ENCODE measurements at regions not wholly inside any gene's neighbourhood (a gene's known extent, or its start where the extent isn't known, plus 50 kb on each side); places are given as distances from the start of the nearest gene placed in this dataset.
A peak's percentile ranks its signal among the peaks of the same experiment; 100 is the strongest.

DNA sequence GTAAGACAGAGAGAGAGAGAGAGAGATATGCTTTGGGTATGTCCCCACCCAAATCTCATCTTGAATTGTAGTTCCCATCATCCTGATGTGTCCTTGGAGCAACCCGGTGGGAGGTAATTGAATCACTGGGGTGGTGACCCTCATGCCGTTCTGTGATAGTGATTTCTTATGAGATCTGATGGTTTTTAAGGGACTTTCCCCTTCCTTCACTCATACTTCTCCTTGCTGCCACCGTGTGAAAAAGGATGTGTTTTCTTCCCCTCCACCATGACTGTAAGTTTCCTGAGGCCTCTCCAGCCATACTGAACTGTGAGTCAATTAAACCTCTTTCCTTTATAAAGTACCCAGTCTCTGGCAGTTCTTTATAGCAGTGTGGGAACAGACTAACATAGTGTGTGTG is 60.3 kb downstream of the EOMES start:
- DNase-seq (no peak), ATAC-seq (ENCODE audit: low FRiP score in 2 of 2) (no peak)
- TF ChIP-seq EP300 (IDR thresholded peaks at IDR 0.05) (no peak), POLR2AphosphoS5 (IDR thresholded peaks at IDR 0.05) (no peak), POLR2A (IDR thresholded peaks at IDR 0.05) (no peak)
- TF ChIP-seq, protein P1, sequence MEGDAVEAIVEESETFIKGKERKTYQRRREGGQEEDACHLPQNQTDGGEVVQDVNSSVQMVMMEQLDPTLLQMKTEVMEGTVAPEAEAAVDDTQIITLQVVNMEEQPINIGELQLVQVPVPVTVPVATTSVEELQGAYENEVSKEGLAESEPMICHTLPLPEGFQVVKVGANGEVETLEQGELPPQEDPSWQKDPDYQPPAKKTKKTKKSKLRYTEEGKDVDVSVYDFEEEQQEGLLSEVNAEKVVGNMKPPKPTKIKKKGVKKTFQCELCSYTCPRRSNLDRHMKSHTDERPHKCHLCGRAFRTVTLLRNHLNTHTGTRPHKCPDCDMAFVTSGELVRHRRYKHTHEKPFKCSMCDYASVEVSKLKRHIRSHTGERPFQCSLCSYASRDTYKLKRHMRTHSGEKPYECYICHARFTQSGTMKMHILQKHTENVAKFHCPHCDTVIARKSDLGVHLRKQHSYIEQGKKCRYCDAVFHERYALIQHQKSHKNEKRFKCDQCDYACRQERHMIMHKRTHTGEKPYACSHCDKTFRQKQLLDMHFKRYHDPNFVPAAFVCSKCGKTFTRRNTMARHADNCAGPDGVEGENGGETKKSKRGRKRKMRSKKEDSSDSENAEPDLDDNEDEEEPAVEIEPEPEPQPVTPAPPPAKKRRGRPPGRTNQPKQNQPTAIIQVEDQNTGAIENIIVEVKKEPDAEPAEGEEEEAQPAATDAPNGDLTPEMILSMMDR (IDR thresholded peaks at IDR 0.05), result no peak
- peaks cover 0 to 4% (median 0%) of the 10 kb centered on the region in 4 donors for H3K4me1 ChIP-seq
- no peaks in the 10 kb centered on the region for H3K9me3 ChIP-seq
- 55 to 62% methylated on average over 3 of the region's 3 CpGs for WGBS, 2 donors
- H3K27ac ChIP-seq, result no peak overlapping the region
- H3K36me3 ChIP-seq, result no peaks in the 10 kb centered on the region
- no peaks in the 10 kb centered on the region for H3K27me3 ChIP-seq
- no peak overlapping the region for H3K4me3 ChIP-seq

DNA sequence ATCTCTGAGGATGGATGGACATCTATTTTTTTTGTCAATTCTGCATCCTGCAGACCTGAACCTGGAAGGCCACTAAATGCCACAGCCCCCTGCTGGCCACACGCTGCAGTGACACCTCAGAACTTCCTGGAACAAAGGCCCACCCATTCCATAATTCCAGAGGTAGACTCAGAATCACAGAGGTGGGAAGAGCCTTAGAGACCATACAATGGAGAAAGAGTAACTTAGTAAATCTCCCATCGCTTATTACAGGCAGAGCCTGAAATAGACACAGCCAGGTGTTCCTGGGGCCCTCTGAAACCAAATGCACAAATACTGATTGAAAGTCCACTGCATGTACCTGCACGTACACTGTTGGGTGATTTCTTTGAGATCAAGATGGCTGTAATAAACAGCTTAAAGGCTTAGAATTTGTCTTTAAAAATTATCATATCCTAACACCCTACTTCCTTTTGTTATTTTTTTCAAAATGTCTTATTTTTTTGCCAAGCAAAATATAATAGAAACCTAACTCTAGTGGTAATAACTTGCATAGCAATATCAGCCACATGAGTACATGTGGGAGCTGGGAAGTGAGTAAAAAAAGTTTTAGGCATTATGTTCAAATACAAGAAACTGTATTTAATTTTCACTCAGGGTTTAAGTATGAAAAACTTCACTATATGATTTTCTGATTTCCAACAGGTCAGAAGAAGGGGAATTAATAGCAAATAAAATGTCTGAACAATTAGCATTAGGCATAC is 62.7 kb downstream of the EOMES start:
- no peaks in the 10 kb centered on the region for H3K36me3 ChIP-seq
- no peaks in the 10 kb centered on the region for H3K9me3 ChIP-seq
- TF ChIP-seq POLR2A (IDR thresholded peaks at IDR 0.05) (no peak), POLR2AphosphoS5 (IDR thresholded peaks at IDR 0.05) (no peak)
- TF ChIP-seq, protein P1 (IDR thresholded peaks at IDR 0.05), result peak; percentile 67 to 85 (median 73)
- WGBS, 2 donors, result 48 to 63% methylated on average over 3 of the region's 3 CpGs
- H3K4me1 ChIP-seq, result no peaks in the 10 kb centered on the region
- DNase-seq (peak in 1 of 2 donors; percentile 67), ATAC-seq (ENCODE audit: low FRiP score in 2 of 2) (peak; percentile 70 to 77)
- no peaks in the 10 kb centered on the region for H3K27me3 ChIP-seq
- H3K27ac ChIP-seq, result no peak overlapping the region
- no peak overlapping the region for H3K4me3 ChIP-seq

DNA sequence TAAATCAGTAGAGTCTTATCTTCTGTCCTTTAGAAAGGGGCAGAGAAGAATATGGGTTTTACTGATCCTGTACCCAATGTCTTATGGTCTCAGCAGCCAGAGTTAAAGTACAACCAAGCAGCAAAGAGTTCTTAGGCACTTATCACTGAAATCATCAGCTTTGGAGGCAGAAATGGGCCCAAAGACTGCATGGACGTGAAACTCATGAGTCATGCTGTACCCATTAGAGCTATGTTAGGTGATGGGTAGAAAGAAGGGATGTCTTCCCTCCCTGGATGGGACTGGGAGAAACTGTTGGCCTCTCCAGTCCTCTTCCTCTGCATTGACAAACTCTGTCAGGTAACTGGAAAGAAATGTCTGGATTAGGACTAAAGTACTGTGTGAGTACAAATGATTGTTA is 63.4 kb downstream of the EOMES start:
- ATAC-seq (ENCODE audit: low FRiP score in 2 of 2) (no peak), DNase-seq (no peak)
- H3K4me3 ChIP-seq, result no peak overlapping the region
- TF ChIP-seq, protein P1 (IDR thresholded peaks at IDR 0.05), result no peak
- TF ChIP-seq POLR2A (IDR thresholded peaks at IDR 0.05) (no peak), EP300 (IDR thresholded peaks at IDR 0.05) (no peak), POLR2AphosphoS5 (IDR thresholded peaks at IDR 0.05) (no peak)
- WGBS, 2 donors, result 80 to 88% methylated on average over 1 of the region's 1 CpG
- H3K4me1 ChIP-seq, result no peaks in the 10 kb centered on the region
- H3K27ac ChIP-seq, result no peak overlapping the region
- H3K9me3 ChIP-seq, result no peaks in the 10 kb centered on the region
- H3K27me3 ChIP-seq, result no peaks in the 10 kb centered on the region
- no peaks in the 10 kb centered on the region for H3K36me3 ChIP-seq

DNA sequence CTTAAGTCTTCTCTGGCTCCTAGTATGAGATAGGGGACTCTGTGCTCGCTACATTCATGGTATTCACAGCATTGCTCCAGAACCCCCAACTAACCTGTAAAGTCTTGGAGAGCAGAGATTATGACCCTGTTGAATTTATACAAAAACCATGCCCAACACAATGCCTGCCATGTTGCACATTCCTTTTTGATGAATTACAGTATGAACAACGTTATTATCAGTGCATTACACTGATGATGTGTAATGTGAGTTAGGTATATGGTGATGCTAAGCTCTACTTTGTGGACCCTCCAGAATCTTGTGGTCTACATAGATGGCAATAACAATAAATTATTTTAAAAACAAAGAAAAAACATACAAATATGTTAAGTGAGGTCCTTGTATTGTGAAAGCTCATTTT is 64.3 kb downstream of the EOMES start:
- WGBS, 2 donors, result 79 to 91% methylated on average over 2 of the region's 2 CpGs
- no peak for ATAC-seq (ENCODE audit: low FRiP score in 2 of 2)
- TF ChIP-seq EP300 (IDR thresholded peaks at IDR 0.05), result no peak
- TF ChIP-seq POLR2AphosphoS5 (IDR thresholded peaks at IDR 0.05), result no peak
- Histone ChIP-seq H3K4me3 (no peak overlapping the region), H3K4me1 (no peaks in the 10 kb centered on the region), H3K27me3 (no peaks in the 10 kb centered on the region), H3K36me3 (no peaks in the 10 kb centered on the region), H3K27ac (no peak overlapping the region), H3K9me3 (no peaks in the 10 kb centered on the region)
- DNase-seq, result no peak

DNA sequence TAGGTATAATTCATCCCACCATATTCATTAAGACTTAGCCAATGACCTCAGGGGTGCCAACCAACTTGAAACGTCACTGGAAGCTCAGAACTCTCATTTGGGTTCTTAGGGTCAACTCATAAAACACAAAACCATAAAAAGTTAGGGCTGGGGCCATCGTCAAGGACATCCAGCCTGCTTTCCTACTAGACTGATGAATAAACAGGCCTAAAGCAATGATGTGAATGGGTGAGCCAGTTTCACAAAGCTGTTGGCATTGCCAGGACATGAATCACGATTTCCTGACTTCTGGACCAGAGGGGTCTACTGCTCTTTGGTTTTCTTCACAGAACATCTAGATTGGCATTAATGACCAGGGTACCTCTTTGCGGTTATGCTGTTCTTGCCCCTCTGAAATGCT is 64.7 kb downstream of the EOMES start:
- WGBS, 2 donors, result 83 to 86% methylated on average over 4 of the region's 4 CpGs
- no peak for DNase-seq

More for the DNA sequence above, 64.7 kb downstream of the EOMES start:
- H3K4me3 ChIP-seq, result no peak overlapping the region
- no peaks in the 10 kb centered on the region for H3K36me3 ChIP-seq
- H3K9me3 ChIP-seq, result no peaks in the 10 kb centered on the region
- H3K27ac ChIP-seq, result no peak overlapping the region
- TF ChIP-seq EP300 (IDR thresholded peaks at IDR 0.05), result no peak
- TF ChIP-seq, protein P1 (IDR thresholded peaks at IDR 0.05), result no peak
- TF ChIP-seq POLR2AphosphoS5 (IDR thresholded peaks at IDR 0.05), result no peak
- no peak for TF ChIP-seq POLR2A (IDR thresholded peaks at IDR 0.05)
- no peak for ATAC-seq (ENCODE audit: low FRiP score in 2 of 2)
- H3K27me3 ChIP-seq, result no peaks in the 10 kb centered on the region
- H3K4me1 ChIP-seq, result no peaks in the 10 kb centered on the region
